SK-N-SH (cell line): ENCODE measurements at regions not wholly inside any gene's neighbourhood (a gene's known extent, or its start where the extent isn't known, plus 50 kb on each side); places are given as distances from the start of the nearest gene placed in this dataset.
"Not testable (repeated sequence)": the region's sequence is repeated elsewhere in the genome, so short reads cannot be mapped to it uniquely, and the experiment has no call there.

Experiments
- CTCF ChIA-PET: fragments of 300-600, 350-600 bp; formaldehyde crosslinking; extraction: SDS; loops from one replicate; lab custom pipeline; 2021; lab: Yijun Ruan, JAX
- POLR2A ChIA-PET: fragments of 350-600 bp; sonication (Branson Sonifier 250); formaldehyde crosslinking; extraction: SDS; loops from one replicate; lab custom pipeline; 2020; ENCODE audit warnings: antibody characterized with exemption, inconsistent platforms; lab: Yijun Ruan, JAX
- DNase-seq: peaks from one replicate; pipeline ENCODE4 v3.0.0; 2012
- H2AFZ ChIP-seq: fragments of 200-600 bp; sonication (generic); 2 replicates; pipeline ENCODE4 v1.8.1; 2016; ENCODE audit warnings: antibody characterized with exemption, mild to moderate bottlenecking, low read depth
- H3F3A ChIP-seq: fragments of 200-600 bp; sonication (generic); replicated peaks from 2 replicates; pipeline ENCODE3; 2016; ENCODE audit warnings: antibody characterized with exemption, mild to moderate bottlenecking; ENCODE audit not compliant: insufficient read depth
- H3K27ac ChIP-seq, 2 experiments: fragments of 200-500 bp in 1 of 2; fragments of 200-600 bp in 1 of 2; sonication (Bioruptor generic) in 1 of 2; sonication (generic), shearing (Covaris generic) in 1 of 2; 2 replicates each; pipeline versions ENCODE4 v1.5.1 to v1.6.1; 2014 to 2016; ENCODE audit warnings: low read depth in 2 of 2, inconsistent platforms in 1 of 2, low read length in 1 of 2, mild to moderate bottlenecking in 1 of 2, mixed read lengths in 1 of 2
- H3K27me3 ChIP-seq: fragments of 200-600 bp; sonication (generic), shearing (Covaris generic); 2 replicates; pipeline ENCODE4 v1.6.1; 2016; ENCODE audit warnings: mixed run types; ENCODE audit not compliant: insufficient read depth
- H3K36me3 ChIP-seq, 2 experiments: fragments of 200-500 bp in 1 of 2; fragments of 200-600 bp in 1 of 2; sonication (Bioruptor generic) in 1 of 2; sonication (generic) in 1 of 2; replicated peaks in 1 of 2; 2 replicates each; pipeline versions ENCODE3 to v1.5.1; 2014 to 2016; ENCODE audit warnings: low read length in 1 of 2, mild to moderate bottlenecking in 1 of 2; ENCODE audit not compliant: insufficient read depth in 2 of 2, control insufficient read depth in 1 of 2
- H3K4me1 ChIP-seq, 2 experiments: fragments of 200-500 bp in 1 of 2; fragments of 200-600 bp in 1 of 2; sonication (Bioruptor generic) in 1 of 2; sonication (generic), shearing (Covaris generic) in 1 of 2; 2 replicates each; pipeline versions ENCODE4 v1.5.1 to v1.6.1; 2014 to 2016; ENCODE audit warnings: low read depth in 1 of 2, low read length in 1 of 2, mixed run types in 1 of 2; ENCODE audit not compliant: insufficient read depth in 2 of 2, control insufficient read depth in 1 of 2
- H3K4me2 ChIP-seq: fragments of 200-600 bp; sonication (generic), shearing (Covaris generic); 2 replicates; pipeline ENCODE4 v1.6.1; 2017; ENCODE audit warnings: mixed run types
- H3K4me3 ChIP-seq, 2 experiments: fragments of 200-500 bp in 1 of 2; fragments of 200-600 bp in 1 of 2; sonication (Bioruptor generic) in 1 of 2; sonication (generic), shearing (Covaris generic) in 1 of 2; 2 replicates each; pipeline versions ENCODE4 v1.5.1 to v1.8.1; 2014 to 2016; ENCODE audit warnings: low read depth in 2 of 2, inconsistent platforms in 1 of 2, low read length in 1 of 2, mild to moderate bottlenecking in 1 of 2, mixed read lengths in 1 of 2, moderate library complexity in 1 of 2
- H3K79me2 ChIP-seq: fragments of 200-600 bp; sonication (generic); 2 replicates; pipeline ENCODE4 v1.8.1; 2017; ENCODE audit warnings: mild to moderate bottlenecking; ENCODE audit not compliant: insufficient read depth
- H3K9ac ChIP-seq: fragments of 200-600 bp; sonication (generic); 2 replicates; pipeline ENCODE4 v1.6.1; 2017; ENCODE audit warnings: mixed run types
- H3K9me2 ChIP-seq: fragments of 200-600 bp; sonication (generic); 2 replicates; pipeline ENCODE4 v1.6.1; 2017; ENCODE audit warnings: mixed run types
- H3K9me3 ChIP-seq: fragments of 200-600 bp; sonication (generic); 2 replicates; pipeline ENCODE4 v1.6.1; 2017; ENCODE audit warnings: mixed run types, mild to moderate bottlenecking, moderate library complexity
- H4K20me1 ChIP-seq: fragments of 200-600 bp; sonication (generic); 2 replicates; pipeline ENCODE4 v1.6.1; 2017; ENCODE audit warnings: mild to moderate bottlenecking, mixed run types; ENCODE audit not compliant: insufficient read depth
- CHD2 ChIP-seq: fragments of 150-350 bp; IDR thresholded peaks from 2 replicates; pipeline ENCODE4 v1.6.1; 2018; ENCODE audit warnings: low read length; ENCODE audit not compliant: partially characterized antibody
- ELF1 ChIP-seq: IDR thresholded peaks from 2 replicates; pipeline ENCODE4 v1.4.0; 2012
- EP300 ChIP-seq, 2 experiments: IDR thresholded peaks; 2 replicates each; pipeline versions ENCODE4 v1.4.0 to v1.6.1; 2012; ENCODE audit warnings: borderline replicate concordance in 1 of 2, low read depth in 1 of 2, low read length in 1 of 2
- EZH2phosphoT487 ChIP-seq: fragments of 200-600 bp; sonication (generic); IDR thresholded peaks from 2 replicates; pipeline ENCODE4 v1.6.1; 2017; ENCODE audit warnings: low read depth, mixed run types, mild to moderate bottlenecking, antibody characterized with exemption, moderate library complexity, borderline replicate concordance
- FOSL2 ChIP-seq: IDR thresholded peaks from 2 replicates; pipeline ENCODE4 v1.4.0; 2012; ENCODE audit warnings: low read depth, mild to moderate bottlenecking, moderate library complexity, borderline replicate concordance
- FOXJ3 ChIP-seq: sonication (generic); formaldehyde crosslinking; IDR thresholded peaks from 2 replicates; pipeline ENCODE4 v1.5.1; 2020; ENCODE audit warnings: mild to moderate bottlenecking, missing genetic modification reagents
- FOXM1 ChIP-seq: IDR thresholded peaks from 2 replicates; pipeline ENCODE4 v1.4.0; 2012; ENCODE audit warnings: low read depth, mild to moderate bottlenecking
- IRF3 ChIP-seq: fragments of 150-350 bp; IDR thresholded peaks from 2 replicates; pipeline ENCODE4 v1.6.1; 2016; ENCODE audit warnings: mild to moderate bottlenecking, low read depth, low read length
- MEF2A ChIP-seq: IDR thresholded peaks from 2 replicates; pipeline ENCODE4 v1.4.0; 2012; ENCODE audit warnings: low read depth, borderline replicate concordance
- NRF1 ChIP-seq: IDR thresholded peaks from 2 replicates; pipeline ENCODE4 v1.6.1; 2012; ENCODE audit warnings: low read depth, mild to moderate bottlenecking, low read length
- RAD21 ChIP-seq: IDR thresholded peaks from 2 replicates; pipeline ENCODE4 v1.6.1; 2012; ENCODE audit warnings: mild to moderate bottlenecking, low read length
- RXRA ChIP-seq: IDR thresholded peaks from 2 replicates; pipeline ENCODE4 v1.4.0; 2012; ENCODE audit warnings: low read depth, mild to moderate bottlenecking, borderline replicate concordance
- SMC3 ChIP-seq: IDR thresholded peaks from 2 replicates; pipeline ENCODE4 v1.6.1; 2012; ENCODE audit warnings: low read depth, low read length, improper control_type of control experiment
- TAF1 ChIP-seq: IDR thresholded peaks from 2 replicates; pipeline ENCODE4 v1.6.1; 2012; ENCODE audit warnings: low read depth, mild to moderate bottlenecking, low read length, moderate library complexity, borderline replicate concordance
- TEAD4 ChIP-seq: IDR thresholded peaks from 2 replicates; pipeline ENCODE4 v1.4.0; 2012; ENCODE audit warnings: mild to moderate bottlenecking, borderline replicate concordance; ENCODE audit not compliant: insufficient read depth
- USF2 ChIP-seq: fragments of 150-350 bp; IDR thresholded peaks from 2 replicates; pipeline ENCODE4 v1.6.1; 2017; ENCODE audit warnings: antibody characterized with exemption, low read length, low read depth, borderline replicate concordance
- YY1 ChIP-seq: IDR thresholded peaks from 2 replicates; pipeline ENCODE4 v1.4.0; 2012; ENCODE audit warnings: low read depth, mild to moderate bottlenecking
- WGBS: methylation state at CpG from one replicate; pipeline ENCODE4 v1.1.6; 2017; ENCODE audit warnings: low lambda C conversion rate; 5-methylcytosine and 5-hydroxymethylcytosine counted together
- TF ChIP-seq, protein P1 (sequence below): IDR thresholded peaks from 2 replicates; pipeline ENCODE4; 2012
- TF ChIP-seq, protein P2 (sequence below): IDR thresholded peaks from 2 replicates; pipeline ENCODE4 v1.4.0; 2012; ENCODE audit warnings: low read depth
- TF ChIP-seq, protein P3 (sequence below): fragments of 200-600 bp; sonication (generic); IDR thresholded peaks from 2 replicates; pipeline ENCODE4 v1.6.1; 2017; ENCODE audit warnings: antibody characterized with exemption, mild to moderate bottlenecking, moderate library complexity

GRCh38 chr2:234156326-234156725 is 105.8 kb downstream of the SPP2 start:
- no peaks in the 10 kb centered on the region for H3K36me3 ChIP-seq
- no peak overlapping the region for H3K27ac ChIP-seq
- DNase-seq, result no peak
- ChIA-PET CTCF (interaction anchor here (1.2 kb wide), 1 partner anchor 379 kb away, joined by 3 read pairs; no protein-coding TSS in a partner anchor), POLR2A (no interaction called here)
- H3K9ac ChIP-seq, result no peak overlapping the region
- H3K4me2 ChIP-seq, result no peak overlapping the region
- H4K20me1 ChIP-seq, result no peaks in the 10 kb centered on the region
- H3F3A ChIP-seq, result no peaks in the 10 kb centered on the region
- 97% methylated on average over 3 of the region's 3 CpGs for WGBS
- H3K27me3 ChIP-seq, result no peaks in the 10 kb centered on the region
- H3K79me2 ChIP-seq, result no peaks in the 10 kb centered on the region
- no peaks in the 10 kb centered on the region for H3K9me2 ChIP-seq
- H3K4me3 ChIP-seq, result no peak overlapping the region
- H3K9me3 ChIP-seq, result no peaks in the 10 kb centered on the region
- H2AFZ ChIP-seq, result no peak overlapping the region
- TF ChIP-seq FOSL2 (no peak), FOXJ3 (CRISPR knock-in tag) (no peak), RXRA (no peak), MEF2A (no peak), EP300 (IDR thresholded peaks at IDR 0.05; ENCODE audit: borderline replicate concordance in 1 of 2, low read depth in 1 of 2, low read length in 1 of 2) (no peak), TAF1 (no peak), IRF3 (no peak), NRF1 (no peak), USF2 (no peak), TEAD4 (no peak), EZH2phosphoT487 (no peak), FOXM1 (no peak), ELF1 (no peak), RAD21 (no peak), YY1 (no peak), SMC3 (no peak), CHD2 (no peak)
- TF ChIP-seq, protein P1, sequence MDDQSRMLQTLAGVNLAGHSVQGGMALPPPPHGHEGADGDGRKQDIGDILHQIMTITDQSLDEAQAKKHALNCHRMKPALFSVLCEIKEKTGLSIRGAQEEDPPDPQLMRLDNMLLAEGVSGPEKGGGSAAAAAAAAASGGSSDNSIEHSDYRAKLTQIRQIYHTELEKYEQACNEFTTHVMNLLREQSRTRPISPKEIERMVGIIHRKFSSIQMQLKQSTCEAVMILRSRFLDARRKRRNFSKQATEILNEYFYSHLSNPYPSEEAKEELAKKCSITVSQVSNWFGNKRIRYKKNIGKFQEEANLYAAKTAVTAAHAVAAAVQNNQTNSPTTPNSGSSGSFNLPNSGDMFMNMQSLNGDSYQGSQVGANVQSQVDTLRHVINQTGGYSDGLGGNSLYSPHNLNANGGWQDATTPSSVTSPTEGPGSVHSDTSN, result no peak
- TF ChIP-seq, protein P2, sequence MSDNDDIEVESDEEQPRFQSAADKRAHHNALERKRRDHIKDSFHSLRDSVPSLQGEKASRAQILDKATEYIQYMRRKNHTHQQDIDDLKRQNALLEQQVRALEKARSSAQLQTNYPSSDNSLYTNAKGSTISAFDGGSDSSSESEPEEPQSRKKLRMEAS, result no peak
- TF ChIP-seq, protein P3, sequence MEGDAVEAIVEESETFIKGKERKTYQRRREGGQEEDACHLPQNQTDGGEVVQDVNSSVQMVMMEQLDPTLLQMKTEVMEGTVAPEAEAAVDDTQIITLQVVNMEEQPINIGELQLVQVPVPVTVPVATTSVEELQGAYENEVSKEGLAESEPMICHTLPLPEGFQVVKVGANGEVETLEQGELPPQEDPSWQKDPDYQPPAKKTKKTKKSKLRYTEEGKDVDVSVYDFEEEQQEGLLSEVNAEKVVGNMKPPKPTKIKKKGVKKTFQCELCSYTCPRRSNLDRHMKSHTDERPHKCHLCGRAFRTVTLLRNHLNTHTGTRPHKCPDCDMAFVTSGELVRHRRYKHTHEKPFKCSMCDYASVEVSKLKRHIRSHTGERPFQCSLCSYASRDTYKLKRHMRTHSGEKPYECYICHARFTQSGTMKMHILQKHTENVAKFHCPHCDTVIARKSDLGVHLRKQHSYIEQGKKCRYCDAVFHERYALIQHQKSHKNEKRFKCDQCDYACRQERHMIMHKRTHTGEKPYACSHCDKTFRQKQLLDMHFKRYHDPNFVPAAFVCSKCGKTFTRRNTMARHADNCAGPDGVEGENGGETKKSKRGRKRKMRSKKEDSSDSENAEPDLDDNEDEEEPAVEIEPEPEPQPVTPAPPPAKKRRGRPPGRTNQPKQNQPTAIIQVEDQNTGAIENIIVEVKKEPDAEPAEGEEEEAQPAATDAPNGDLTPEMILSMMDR, result no peak
- TF ChIP-seq, all 33 proteins: peak for 0
- 0 out of 4 replicates have a peak, but pooled peaks cover 0 to 5% of the 10 kb centered on the region in 2 experiments for H3K4me1 ChIP-seq

- DNase-seq, H3K4me1 ChIP-seq, H4K20me1 ChIP-seq, H3F3A ChIP-seq, H3K27ac ChIP-seq, H3K9me2 ChIP-seq, H3K79me2 ChIP-seq, CTCF ChIA-PET, H2AFZ ChIP-seq, H3K36me3 ChIP-seq, POLR2A ChIA-PET, H3K4me3 ChIP-seq, H3K9me3 ChIP-seq, H3K4me2 ChIP-seq, H3K9ac ChIP-seq, H3K27me3 ChIP-seq: not testable (repeated sequence)
- WGBS, result 89% methylated on average over 2 of the region's 2 CpGs
Observed at GRCh38 chr2:234152835-234153234, 102.3 kb downstream of the SPP2 start.
